GM18502 (cell line): ENCODE measurements at regions not wholly inside any gene's neighbourhood (a gene's known extent, or its start where the extent isn't known, plus 50 kb on each side); places are given as distances from the start of the nearest gene placed in this dataset.

Experiments
- ATAC-seq: cut with Tn5 transposase; IDR thresholded peaks from one replicate; pipeline ENCODE4 v1.9.1; 2021; ENCODE audit warnings: mild to moderate bottlenecking; ENCODE audit not compliant: unreplicated experiment, poor library complexity

GRCh38 chr1:5578690-5579089 lies 413.5 kb downstream of the NPHP4 start:
- ATAC-seq: no peak

DNA sequence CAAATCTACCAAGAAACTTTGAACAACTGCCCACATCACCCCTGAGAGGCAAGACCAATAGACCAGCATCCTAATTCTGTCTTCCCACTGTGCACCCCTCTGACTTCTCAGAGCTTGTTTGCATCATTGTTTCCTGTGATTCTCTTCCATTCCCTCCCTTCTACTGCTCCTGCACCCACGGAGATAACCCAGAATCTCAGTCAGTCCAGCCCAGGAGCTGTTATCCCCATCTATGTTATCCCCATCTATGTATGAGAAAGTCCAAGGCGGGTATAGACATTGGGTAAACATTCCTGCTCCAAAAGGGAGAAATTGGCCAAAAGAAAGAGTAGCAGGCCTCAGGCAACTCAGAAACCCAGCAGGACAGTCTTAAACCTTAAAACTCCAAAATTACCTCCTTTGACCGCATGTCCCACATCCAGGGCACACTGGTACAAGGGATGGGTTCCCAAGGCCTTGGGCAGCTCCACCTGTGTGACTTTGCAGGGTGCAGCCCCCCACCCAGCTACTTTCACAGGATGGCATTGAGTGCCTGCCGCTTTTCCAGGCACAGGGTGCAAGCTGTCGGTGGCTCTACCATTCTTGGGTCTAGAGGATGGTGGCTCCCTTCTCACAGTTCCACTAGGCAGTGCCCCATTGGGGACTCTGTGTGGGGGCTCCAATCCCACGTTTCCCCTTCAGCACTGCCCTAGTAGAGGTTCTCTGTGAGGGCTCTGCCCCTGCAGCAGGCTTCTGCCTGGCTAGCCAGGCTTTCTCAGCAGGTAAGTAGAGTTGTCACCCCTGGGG lies 414.8 kb downstream of the NPHP4 start:
- no peak for ATAC-seq

GRCh38 chr1:5576673-5577065 lies 415.6 kb downstream of the NPHP4 start:
- ATAC-seq: no peak

GRCh38 chr1:5576011-5576672 lies 416.1 kb downstream of the NPHP4 start:
- ATAC-seq: no peak

DNA sequence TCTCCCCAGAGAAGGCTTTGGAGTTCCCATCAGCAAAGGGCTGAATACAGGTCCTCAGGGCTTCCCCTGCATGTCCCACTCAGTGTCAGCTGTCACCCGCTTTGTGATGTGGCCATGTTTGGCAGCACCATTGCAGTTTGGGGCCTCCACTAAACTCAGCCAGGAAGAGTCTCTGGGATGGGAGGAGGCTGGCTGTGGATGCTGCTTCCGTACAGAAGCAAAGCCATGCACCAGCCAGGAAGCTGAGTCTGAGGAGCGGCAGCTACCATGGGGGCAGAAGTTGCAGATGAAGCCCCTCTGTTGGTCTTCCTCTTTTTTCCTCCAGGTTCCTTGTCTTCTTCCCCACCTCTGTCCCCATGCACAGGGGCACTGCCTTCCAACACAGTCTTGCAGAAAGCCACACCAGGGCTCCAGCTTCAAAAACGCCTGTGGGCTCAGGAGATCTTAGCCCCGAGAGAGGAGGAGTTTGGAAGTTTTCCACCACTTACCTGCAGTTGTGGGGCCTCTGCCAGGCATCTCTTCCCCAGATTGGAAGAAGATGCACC lies 416.8 kb downstream of the NPHP4 start:
- no peak for ATAC-seq

DNA sequence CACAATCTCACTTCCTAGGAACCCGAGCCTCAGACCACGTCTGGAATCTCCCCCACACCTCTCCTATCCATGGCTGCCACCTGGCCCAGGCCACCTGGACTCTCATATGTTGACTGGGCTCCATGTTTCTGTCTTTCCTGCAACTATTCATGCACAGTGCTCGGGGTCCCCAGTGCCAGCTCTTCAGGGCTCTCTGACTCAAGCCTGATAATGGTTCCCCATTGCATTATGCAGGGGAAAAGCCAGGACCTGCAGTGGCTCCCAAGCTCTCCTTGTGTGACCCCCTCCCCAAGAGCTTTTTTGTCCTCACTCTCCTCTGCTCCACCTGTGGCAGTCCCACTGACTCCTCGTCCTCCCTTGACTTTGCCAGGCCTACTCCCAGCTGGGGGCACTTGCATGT lies 417.6 kb downstream of the NPHP4 start:
- no peak for ATAC-seq

GRCh38 chr1:5572794-5573193 lies 419.4 kb downstream of the NPHP4 start:
- ATAC-seq: no peak

DNA sequence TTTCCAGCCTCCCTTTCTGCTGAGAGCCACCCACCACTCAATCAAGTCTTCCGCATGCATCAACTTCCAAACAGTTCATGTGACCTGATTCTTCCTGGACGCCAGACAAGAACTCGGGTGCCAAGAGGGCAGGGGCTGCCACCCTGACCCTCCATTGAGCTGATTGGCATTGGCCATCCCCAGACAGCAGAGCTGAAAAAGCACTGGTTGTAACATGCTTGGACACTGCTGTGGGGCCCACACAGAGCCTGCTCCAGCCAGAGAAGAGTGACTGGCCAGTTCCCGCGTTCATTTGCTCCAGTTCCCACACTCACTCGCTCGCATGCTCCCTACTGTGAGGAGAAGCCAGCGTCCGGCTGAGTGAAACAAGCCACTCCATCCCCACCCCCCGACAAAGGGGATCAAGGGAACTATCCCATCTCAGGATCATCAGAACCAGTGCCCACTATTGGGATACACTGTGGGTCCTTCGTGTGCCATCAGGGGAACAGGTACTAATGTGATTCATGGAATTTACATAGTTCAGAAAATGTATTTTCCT lies 420.3 kb downstream of the NPHP4 start:
- no peak for ATAC-seq

DNA sequence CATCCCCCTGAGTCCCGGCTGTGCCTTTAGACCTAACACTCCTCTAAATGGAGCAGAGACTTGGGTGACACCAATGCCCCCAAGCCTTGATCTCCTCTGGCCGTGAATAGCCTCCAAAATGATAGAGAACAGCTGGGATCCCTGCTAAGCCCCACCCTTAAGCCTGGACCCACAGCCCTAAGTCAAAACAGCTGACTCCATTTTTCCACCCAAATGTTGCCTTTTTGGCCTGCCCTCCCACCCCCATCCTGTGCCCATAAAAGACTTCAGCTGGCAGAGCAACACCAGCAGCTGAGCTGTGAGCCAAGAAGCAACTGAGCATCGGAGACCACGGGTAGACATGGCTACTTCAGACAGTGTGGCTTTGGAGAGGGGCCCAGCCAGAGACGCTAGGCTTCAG lies 420.8 kb downstream of the NPHP4 start:
- no peak for ATAC-seq

DNA sequence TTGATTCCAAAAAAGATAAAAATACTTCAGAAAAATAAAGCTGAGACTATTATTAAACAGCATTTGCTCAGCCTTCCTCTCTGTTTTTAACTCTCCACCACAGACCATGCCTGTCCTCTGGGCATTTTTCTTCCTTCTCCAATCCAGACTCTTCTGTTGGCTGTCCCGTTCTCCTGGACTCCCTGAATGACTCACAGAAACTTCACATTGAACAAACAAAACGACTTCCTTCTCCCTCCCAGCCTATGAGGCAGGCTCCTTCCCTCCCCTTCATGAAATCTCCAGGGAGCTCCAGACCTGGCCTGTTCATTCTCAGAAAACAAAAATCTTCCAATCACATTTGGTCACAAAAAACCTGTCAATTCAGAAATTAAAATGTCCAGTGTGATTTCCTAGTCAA lies 421.3 kb downstream of the NPHP4 start:
- ATAC-seq: no peak

GRCh38 chr1:5568321-5568720 lies 423.9 kb downstream of the NPHP4 start:
- no peak for ATAC-seq

DNA sequence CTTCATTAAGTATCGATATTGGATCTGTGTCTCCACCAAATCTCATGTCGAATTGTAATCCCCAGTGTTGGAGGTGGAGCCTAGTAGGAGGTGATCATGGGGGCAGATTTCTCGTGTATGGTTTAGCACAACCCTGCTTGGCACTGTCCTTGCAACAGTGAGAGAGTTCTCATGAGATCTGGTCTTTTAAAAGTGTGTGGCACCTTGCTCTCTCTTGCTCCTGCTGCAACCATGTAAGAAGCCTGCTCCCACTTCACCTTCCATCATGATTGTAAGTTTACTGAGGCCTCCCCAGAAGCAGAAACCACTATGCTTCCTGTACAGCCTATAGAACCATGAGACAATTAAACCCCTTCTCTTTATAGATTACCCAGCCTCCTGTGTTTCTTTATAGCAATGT lies 424.4 kb downstream of the NPHP4 start:
- ATAC-seq: no peak

DNA sequence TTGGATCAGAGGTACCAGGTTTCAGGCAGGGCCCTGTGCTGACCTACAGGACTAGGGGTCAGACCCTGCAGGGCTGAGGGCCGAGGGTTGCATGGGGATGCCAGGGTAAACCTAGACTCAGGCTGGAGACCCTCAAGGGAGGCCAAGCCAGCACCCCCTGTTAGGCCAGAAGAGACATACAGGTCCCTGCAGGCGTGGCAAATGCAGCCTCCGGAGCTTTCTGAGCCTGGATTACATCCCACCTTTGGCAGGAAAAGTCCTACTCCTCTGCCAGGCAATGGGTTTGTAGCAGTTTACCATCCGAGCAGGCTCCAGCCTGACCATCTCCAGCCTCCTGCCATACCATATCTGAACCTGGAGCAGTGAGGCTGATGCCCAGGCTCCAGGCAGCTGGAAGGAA lies 425.3 kb downstream of the NPHP4 start:
- ATAC-seq: no peak

GRCh38 chr1:5565281-5566125 lies 426.7 kb downstream of the NPHP4 start:
- ATAC-seq: no peak

DNA sequence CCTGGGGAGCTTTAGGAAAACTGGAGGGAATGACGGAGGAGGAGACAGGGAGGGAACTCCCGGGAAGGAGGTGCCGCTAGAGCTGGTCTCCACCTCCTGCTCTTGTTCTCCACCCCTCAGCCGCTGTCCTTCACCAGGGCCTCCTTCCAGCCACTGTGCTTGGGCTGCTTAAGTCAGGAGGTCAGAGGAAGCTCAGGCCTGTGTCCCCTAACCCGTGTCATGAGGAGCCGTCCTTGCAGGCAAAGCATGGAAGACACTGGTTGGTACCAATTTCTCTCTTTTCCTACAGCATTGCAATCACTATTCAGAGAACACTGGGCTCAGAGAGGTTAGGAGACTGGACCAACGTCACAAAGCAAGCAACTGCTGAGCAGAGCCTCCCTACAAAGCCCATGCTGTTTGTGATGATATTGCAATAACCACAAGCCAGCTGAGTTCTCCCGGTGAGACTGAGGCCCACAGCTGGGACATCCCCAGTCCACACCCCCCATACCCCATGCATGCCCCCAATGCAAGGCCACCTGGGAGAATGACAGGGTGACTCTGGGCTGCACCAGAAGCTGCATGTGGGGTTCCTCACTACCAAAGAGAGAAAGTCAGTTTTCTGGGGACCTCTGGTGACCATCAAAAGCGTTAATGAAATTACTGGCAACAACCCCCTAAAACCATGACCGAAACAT lies 427.5 kb downstream of the NPHP4 start:
- ATAC-seq: no peak

DNA sequence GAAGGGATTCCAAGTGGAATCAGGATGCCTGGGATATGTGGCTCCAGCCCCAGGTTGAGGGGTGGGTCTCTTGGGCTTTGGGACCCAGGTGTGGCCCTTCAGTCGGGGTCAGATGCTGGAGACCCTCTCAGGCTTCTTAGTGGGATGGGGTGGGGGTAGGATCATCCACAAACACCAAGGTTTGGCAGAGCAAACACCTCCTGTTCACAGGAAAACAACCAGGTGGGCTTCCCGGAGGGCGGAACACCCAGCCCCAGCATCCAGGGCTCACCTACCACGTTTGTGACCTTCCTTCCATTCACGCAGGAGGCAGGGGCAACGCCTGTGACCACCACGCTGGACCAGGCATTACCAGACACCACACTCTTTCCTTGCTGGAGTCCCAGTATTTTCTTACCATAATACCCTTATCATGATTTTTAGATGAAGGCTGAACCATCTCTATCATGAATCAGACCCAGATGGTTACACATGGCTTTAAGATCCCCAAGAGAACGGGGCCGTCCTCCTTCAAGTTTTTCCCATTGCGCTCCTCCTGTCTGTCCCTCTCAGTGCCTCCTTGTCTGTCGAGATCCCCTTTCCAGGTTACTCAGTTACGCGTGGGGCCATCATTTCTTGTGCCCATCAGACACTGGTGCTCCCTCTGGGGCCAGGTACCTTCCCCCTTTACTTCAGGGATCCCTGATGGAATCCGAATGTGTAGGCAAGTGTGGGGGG lies 428.2 kb downstream of the NPHP4 start:
- no peak for ATAC-seq

DNA sequence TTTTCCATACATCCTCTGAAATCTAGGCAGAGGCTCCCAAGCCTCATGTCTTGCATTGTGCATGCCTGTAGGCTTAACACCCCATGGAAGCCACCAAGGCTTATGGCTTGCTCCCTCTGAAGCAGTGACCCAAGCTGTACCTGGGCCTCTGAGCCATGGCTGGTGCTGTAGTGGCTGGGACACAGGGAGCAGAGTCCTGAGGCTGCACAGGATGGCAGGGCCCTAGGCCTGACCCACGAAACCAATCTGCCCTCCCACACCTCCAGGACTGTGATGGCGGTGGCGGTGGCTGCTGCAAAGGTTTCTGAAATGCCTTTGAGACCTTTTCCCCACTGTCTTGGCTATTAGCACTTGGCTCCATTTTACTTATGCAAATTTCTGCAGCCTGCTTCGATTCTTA lies 429.5 kb downstream of the NPHP4 start:
- ATAC-seq: no peak

DNA sequence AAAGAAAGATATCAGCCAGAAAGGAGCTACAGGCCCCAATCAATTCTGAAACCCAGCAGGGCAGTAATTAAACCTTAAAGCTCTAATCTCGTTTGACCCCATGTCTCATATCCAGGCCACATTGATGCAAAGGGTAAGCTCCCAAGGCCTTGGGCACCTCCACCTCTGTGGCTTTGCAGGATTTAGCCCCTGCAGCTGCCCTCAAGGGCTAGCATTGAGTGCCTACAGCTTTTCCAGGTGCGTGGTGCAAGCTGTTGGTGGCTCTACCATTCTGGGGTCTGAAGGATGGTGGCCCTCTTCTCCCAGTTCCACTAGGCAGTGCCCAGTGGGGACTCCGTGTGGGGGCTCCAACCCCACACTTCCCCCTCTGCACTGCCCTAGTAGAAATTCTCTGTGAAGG lies 429.9 kb downstream of the NPHP4 start:
- no peak for ATAC-seq

GRCh38 chr1:5559078-5559477 lies 433.1 kb downstream of the NPHP4 start:
- ATAC-seq: no peak
